ENCODE measurements at regions not wholly inside any gene's neighbourhood (a gene's known extent, or its start where the extent isn't known, plus 50 kb on each side); places are given as distances from the start of the nearest gene placed in this dataset.

DNA sequence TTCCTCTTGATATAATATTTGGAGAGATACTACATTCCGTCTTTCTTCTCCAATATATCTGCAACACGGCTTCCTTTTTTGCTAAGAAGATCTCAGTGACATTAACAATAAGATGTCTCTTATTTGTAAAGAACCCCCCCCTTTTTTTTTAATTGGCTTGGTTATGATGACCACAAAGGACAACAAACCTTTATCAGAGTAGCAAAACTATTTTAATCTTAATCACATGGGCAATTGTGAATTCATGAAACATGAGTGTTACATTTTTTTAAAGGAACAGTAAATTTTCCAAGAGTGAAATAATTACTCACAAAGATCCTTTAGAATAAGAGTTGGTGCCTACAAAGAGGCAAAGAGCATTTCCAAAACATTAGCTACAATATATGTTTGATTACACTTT lies 554.1 kb downstream of the MAT2B start:
- H3K4me3 ChIP-seq (ENCODE audit: low read depth, low read length) = no peak overlapping the region
- TF ChIP-seq MAX (IDR thresholded peaks at IDR 0.05; ENCODE audit: low read depth, low read length) (no peak), CTCF (IDR thresholded peaks at IDR 0.05; ENCODE audit: low read depth, low read length) (no peak), MYC (IDR thresholded peaks at IDR 0.05; ENCODE audit: low read depth, low read length) (no peak), POLR2A (IDR thresholded peaks at IDR 0.05; ENCODE audit: extremely low read depth, insufficient read length) (no peak)

GRCh38 chr5:164060786-164061355 lies 555.5 kb downstream of the MAT2B start:
- no peak for DNase-seq (ENCODE audit: low read depth)
- H3K4me3 ChIP-seq (ENCODE audit: low read depth, low read length) = no peak overlapping the region
- TF ChIP-seq MYC (IDR thresholded peaks at IDR 0.05; ENCODE audit: low read depth, low read length) = no peak
- no peak for TF ChIP-seq CTCF (IDR thresholded peaks at IDR 0.05; ENCODE audit: low read depth, low read length)
- TF ChIP-seq MAX (IDR thresholded peaks at IDR 0.05; ENCODE audit: low read depth, low read length) = no peak
- no peak for TF ChIP-seq POLR2A (IDR thresholded peaks at IDR 0.05; ENCODE audit: extremely low read depth, insufficient read length)

More for the DNA sequence above, 554.1 kb downstream of the MAT2B start:
- no peak for DNase-seq (ENCODE audit: low read depth)

GRCh38 chr5:164062304-164062703 lies 556.9 kb downstream of the MAT2B start:
- TF ChIP-seq MYC (IDR thresholded peaks at IDR 0.05; ENCODE audit: low read depth, low read length) (no peak), POLR2A (IDR thresholded peaks at IDR 0.05; ENCODE audit: extremely low read depth, insufficient read length) (no peak), MAX (IDR thresholded peaks at IDR 0.05; ENCODE audit: low read depth, low read length) (no peak), CTCF (IDR thresholded peaks at IDR 0.05; ENCODE audit: low read depth, low read length) (no peak)
- DNase-seq (ENCODE audit: low read depth) = no peak
- no peak overlapping the region for H3K4me3 ChIP-seq (ENCODE audit: low read depth, low read length)

GRCh38 chr5:164065266-164065665 lies 559.8 kb downstream of the MAT2B start:
- no peak overlapping the region for H3K4me3 ChIP-seq (ENCODE audit: low read depth, low read length)
- TF ChIP-seq MYC (IDR thresholded peaks at IDR 0.05; ENCODE audit: low read depth, low read length) (no peak), MAX (IDR thresholded peaks at IDR 0.05; ENCODE audit: low read depth, low read length) (no peak), CTCF (IDR thresholded peaks at IDR 0.05; ENCODE audit: low read depth, low read length) (no peak), POLR2A (IDR thresholded peaks at IDR 0.05; ENCODE audit: extremely low read depth, insufficient read length) (no peak)
- DNase-seq (ENCODE audit: low read depth) = no peak

DNA sequence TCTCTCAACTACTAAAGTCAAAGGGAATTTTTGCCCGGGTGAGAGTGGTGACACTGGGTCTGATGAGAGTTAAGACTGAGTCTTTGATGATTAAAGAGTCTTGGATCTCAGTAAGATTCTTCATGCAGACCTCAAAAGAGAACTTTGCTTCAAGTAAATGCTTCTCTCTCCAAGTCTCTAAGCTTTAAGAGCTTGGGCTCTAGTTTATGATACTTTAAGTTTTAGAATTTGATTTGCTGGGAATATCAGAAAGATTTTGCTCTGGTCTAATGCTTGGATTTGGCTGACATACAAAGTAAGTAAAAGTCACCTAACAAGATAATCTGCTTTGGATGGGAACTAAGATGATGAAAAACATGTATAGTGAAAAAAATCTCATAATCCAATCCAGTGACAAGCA lies 566.3 kb downstream of the MAT2B start:
- no peak for DNase-seq (ENCODE audit: low read depth)
- TF ChIP-seq MYC (IDR thresholded peaks at IDR 0.05; ENCODE audit: low read depth, low read length) (no peak), CTCF (IDR thresholded peaks at IDR 0.05; ENCODE audit: low read depth, low read length) (no peak), POLR2A (IDR thresholded peaks at IDR 0.05; ENCODE audit: extremely low read depth, insufficient read length) (no peak), MAX (IDR thresholded peaks at IDR 0.05; ENCODE audit: low read depth, low read length) (no peak)
- no peak overlapping the region for H3K4me3 ChIP-seq (ENCODE audit: low read depth, low read length)

Data from NB4 (cell line).